NOMO-1 treated with DMSO at 0.1 percent for 48 hours (cell line): ENCODE measurements at regions not wholly inside any gene's neighbourhood (a gene's known extent, or its start where the extent isn't known, plus 50 kb on each side); places are given as distances from the start of the nearest gene placed in this dataset.

Experiments
- DNase-seq: peaks from one replicate; lab custom pipeline; 2025; ENCODE audit not compliant: unreplicated experiment; lab: John Stamatoyannopoulos, UW

DNA sequence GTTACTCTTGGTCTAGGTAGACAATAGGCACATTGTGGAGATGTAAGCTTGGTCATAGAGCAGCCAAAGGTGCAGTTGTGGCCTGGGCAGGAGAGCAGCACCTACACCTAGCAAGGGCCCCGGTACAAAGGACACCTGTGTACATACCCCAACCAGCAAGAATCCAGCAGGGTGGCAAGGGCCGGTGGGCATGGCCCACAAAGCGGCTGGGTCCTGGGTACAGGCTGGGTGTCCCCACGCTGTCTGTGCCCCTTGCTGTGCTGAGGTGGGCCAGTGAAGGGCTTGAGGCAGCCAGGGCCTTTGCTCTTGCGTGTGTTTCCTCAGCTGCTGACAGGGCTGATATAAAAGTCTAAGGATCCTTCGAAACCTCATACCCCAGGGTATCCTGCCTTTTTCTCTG is 501.8 kb downstream of the EIPR1 start:
- DNase-seq, result no peak

DNA sequence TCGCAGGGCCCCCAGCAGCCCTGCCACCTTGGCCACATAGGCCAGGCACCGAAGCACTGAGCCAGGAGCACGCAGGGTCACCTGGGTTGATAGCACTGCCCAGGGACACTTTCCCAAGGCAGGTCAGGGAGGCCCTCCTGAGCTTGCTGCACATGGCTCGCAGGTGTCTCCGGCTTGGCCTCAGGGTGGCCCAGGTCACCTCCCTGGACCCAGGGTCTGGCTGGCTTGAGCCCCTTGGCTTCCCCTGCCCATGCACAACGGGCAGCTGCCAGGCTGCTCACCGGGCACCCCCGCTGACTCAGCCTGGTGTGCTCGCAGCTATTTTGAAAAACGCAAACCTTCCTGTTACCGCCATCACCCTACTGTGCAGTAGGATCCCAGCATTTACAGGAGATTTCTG is 502.3 kb downstream of the EIPR1 start:
- no peak for DNase-seq

DNA sequence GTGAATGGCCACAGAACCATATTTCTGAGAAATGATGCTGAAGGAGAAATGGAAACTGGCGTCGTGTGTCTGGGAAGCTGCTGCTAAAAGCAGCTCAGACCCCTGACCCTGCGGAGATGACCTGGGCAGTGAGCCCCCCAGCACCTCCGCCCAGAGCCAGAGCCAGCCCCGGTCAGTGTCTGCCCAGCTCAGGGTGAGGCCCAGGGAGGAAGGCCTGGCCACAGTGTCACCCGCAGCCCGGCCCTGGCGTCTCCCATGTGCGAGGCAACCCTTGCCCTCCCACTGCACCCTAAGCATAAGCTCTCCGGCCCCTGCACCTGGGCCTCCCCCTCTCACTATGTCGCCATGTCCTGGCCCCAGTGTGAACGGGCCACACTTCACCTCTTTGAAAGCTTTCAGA is 502.8 kb downstream of the EIPR1 start:
- DNase-seq, result no peak

DNA sequence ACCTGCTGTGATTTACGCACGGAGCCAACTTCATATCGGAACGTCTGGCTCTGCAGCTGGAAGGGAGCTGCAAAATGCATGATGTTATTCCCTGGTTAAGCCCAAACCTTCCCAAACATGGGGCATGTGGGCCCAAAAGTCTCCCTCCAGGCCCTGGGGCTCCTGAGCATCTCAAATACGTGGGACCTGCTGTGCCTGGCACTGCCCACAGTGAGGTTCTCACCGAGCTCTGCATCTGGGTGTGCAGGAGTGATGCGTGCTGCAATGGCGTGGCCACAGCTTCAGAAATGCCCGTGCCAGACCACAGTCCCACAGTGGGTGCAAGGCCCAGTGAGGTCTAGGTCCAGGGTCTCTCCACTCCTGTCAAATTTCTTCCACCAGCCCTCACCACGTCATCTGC is 503.3 kb downstream of the EIPR1 start:
- DNase-seq, result no peak

DNA sequence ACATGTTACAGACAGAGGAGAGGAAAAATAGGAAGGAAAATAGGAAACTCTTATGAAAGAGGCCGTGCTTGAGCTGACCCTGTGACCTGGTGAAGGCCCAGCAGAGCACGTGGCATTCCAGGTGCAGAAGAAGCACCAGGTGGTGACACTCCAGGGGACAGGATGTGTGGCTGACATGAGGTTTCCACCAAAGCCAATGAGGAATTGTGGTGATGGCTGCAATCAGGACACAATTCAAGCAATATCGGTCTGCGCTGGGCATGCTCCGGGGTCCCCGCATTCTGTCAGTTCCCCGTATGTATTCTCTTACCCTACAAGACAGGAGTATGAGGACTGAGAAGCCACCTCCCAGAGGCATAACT is 504.2 kb downstream of the EIPR1 start:
- DNase-seq, result no peak

DNA sequence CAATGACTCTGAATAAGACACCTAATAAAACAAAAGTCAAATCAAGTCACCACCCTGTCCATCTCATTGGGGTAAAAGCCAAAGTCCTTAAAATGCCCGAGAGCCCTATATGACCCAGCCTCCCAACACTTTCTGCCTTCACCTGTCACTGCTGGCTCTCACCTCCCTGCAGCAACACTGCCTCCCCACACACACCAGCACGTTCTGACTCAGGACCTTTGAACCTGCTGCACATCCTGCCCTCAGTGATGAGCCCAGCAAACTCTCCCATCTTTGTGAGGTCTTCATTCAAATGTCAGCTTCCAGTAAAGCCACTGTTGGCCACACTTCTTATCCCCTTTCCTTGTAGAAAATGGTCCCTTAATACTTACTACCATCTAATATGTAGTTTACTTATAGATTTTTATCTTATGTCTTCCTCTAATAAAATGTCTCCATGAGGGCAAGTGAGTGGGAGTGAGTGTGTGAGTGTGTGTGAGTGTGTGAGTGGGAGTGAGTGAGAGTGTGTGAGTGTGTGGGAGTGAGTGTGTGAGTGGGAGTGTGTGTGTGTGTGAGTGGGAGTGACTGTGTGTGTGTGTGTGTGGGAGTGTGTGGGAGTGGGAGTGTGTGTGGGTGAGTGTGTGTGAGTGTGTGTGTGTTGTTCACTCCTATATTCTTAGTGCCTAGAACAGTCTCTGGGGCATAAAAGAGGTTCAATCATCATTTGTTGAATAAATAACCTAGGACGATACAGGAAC is 504.7 kb downstream of the EIPR1 start:
- no peak for DNase-seq

DNA sequence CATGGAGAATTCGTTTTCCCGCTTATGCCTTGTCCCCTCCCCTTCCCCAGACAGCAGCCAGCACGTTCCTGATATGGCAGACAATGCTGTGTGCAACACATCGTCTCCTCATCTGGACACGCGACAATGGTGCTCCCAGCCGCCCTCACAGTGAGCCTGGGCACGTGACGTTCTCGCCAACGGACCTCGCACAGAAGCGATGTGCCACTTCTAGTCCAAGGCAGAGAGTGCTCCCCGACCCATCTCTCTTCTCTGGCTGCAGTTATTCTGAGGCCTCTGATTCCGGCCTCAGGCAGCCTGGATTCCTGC is 505.4 kb downstream of the EIPR1 start:
- DNase-seq, result no peak

DNA sequence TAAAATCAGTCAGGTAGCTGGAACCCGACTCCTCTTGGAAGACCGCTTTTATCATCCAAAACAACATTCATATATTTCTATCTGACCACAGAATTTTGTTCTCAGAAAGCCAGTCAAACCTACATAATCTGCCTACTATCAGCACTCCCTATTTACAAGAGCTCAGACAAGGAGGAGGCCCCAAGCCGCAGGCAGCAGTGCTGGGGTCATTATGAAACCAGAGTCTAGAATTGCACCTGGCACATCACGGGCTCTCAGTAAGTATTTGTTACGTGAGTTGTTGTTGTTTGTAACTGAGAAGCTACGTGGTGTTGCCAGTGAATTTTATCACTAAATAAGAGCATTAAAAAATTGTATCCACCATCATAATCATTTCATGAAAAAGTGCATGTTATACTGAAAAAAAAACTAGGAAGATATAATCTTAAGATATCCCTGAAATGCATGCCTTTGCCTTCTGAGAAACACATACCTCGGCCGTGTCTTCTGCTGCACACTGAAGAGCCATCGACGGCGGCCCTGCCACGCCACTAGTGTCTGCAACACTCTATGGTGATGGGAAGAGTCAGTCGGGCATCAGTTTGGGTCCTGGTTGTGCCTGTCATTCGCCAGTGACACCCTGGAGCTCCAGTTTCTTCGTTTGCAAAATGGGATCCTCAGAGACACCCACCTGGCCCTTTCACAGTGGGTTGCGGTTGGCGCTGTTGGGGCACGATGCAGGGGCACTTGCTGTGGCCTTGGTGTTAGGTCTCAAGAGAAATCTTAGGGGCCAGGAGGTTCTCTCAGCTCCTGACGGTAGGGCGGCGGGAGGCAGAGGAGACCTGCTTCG is 505.9 kb downstream of the EIPR1 start:
- DNase-seq, result no peak

DNA sequence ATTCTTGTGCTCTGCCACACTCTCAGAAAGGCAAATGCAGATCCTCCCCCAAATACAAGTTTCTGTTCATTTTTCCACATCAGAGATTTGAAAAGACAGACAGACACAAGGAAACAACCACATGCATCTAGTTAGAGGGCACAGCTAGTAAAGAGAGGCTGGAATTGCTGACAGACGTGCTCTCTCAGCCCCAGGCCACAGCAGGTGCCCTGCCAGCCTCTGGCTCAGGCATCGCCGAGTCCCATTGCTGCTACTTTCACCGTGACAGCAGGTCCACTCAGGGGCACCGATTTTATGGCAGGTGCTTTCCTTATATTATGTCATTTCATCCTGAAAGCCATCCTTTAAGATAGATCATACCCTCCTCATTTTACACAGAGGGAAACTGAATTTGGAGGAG is 507.5 kb downstream of the EIPR1 start:
- DNase-seq, result no peak

DNA sequence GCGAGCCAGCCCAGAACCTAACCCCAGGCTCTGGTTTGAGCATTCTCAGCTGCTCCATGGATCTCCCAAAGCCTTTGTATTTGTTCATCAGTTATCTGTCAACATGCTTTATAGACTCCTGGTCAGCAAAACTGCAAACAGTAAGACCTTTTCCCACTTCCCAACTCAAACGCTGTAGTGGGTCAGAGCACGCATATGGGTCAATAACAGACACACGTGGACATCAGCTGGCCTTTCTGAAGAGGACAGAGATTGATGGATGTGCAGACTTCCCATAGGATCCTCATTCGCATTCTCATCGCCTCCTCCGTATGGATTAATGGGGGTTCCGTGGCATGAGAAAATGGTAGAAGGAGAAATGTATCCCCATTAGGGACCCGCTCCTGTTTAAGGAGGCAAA is 508.1 kb downstream of the EIPR1 start:
- DNase-seq, result no peak

DNA sequence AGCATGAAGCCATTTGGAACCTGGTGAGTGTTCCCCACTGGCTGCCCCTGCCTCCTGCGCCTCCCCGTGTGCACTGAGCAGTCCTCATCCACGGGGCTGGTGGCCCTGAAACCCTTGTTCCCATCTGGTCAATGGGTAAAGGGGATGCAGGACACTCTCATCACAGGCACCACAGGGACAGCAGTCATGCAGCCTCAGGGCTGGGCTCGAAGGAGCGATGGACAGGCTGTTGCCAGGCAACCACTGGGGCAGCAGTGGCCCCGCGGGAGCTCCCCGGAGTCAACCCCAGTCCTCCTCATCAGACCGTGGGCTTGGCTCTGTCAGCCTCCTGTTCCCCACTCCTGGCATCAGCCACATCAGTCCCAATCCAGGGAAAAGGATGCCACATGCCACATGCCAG is 509.5 kb downstream of the EIPR1 start:
- no peak for DNase-seq

DNA sequence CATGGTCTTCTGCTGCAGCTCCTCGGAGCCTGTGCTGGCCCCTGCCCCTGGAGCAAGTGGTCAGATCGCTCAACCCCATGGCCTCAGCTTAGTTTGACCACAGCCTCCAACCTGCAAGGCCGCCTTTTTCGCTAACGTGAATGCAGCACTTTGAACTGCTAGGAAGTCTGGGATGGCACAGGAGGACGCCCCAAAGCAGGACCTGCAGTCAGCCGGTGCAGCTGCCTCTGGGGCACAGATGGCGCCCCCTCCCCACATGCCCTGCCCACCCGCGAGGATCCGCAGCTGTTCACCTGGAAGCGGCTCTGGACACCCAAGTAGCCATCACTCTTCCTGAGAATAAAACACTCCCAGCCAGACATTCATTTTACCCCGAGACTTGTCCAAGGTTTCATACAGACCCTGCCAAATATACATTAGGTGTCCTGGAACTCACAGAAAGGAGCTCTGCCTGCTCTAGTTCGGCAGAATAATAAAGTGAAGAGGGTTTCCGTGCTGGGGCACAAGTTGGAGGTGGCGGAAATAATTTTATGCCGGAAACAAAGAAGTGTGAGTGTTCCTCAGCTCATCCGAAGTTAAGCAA is 510.1 kb downstream of the EIPR1 start:
- no peak for DNase-seq

DNA sequence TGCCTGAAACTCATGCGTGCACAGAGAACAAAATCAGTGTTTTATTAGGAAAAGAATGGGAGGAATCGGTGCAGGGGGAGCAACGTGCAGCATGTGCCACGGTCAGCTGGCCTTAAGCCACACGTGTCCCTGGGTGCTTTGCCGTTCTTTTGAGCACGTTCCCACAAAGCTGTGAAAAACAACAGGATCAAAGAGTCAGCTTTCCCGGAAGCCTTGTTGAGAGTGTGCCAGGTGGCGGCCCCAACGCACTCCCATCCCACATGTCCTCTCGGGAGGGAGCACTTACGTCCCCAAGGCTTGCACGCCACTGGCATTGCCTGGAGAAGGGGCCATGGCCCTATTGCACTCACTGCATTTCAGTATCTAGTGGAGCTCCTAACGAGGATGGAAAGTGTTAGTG is 511.2 kb downstream of the EIPR1 start:
- DNase-seq, result no peak

DNA sequence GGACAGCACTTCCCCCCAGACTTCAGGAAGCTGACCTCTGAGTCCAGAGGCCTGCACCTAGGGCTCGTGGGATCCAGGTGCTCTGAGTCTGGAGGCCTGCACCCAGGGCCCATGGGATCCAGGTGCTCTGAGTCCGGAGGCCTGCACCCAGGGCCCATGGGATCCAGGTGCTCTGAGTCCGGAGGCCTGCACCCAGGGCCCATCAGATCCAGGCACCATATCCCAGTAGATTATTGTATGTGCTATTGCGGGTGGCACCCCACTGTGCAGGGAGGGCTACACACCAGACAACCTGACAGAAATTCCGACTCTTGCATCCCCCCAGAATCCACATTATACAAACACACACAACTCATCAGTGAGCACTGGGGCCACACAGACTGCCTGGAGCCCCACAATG is 515.2 kb downstream of the EIPR1 start:
- DNase-seq, result no peak

DNA sequence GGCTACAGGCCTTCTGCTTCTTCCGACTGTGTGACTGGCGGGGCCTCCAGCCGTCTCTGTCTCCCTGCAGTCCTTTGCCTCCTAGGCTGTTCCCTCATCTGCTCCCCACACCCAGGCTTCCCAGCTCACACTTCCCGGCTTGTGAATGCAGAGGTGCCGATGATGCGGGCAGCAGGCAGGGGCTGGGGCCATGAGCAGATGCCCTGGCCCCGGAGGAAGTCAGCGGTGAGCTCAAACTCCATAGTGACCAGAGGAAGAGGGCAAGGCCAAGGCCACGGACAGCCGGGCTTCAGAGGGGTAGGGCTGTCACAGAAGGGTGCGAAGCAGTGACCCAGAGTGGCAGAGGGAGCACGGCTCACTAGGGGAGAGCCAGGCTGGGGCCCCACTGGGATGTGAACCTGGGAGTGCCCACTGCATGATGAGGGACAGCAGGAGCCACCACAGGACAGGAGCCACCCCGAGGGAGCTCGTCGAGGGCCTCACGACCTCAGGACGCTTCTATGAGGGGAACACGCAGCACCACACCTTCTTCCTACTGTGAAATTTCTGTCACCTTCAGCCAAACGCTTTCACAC is 515.9 kb downstream of the EIPR1 start:
- DNase-seq, result no peak

DNA sequence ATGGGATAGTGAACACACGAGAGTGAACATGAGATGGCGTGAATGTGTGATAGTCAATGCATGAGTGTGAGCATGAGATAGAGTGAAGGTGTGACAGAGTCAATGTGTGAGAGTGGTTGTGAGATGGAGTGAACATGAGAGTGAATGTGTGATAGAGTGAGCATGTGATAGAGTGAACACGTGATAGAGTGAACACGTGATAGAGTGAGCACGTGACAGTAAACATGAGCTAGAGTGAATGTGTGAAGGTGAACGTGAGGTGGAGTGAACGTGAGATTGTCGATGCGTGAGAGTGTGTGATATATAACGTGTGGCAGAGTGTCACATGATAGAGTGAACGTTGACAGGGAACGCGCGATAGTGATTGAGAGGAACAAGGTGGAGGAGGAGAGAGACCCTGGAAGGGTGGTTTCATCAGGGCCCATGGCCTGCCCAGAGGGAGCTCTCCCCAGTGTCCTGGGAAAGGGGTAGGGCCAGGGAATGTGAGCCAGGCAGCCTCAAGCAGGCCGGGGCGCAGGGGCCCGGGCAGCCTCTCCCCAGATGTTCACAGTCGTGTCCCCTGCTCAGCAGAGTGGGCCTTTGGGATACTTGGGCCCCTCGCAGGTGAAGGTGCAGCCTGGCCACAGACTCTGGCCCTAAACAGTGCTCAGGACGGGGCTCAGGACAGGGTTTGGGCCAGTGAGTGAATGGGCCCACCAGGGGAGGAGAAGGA is 516.9 kb downstream of the EIPR1 start:
- DNase-seq, result no peak

DNA sequence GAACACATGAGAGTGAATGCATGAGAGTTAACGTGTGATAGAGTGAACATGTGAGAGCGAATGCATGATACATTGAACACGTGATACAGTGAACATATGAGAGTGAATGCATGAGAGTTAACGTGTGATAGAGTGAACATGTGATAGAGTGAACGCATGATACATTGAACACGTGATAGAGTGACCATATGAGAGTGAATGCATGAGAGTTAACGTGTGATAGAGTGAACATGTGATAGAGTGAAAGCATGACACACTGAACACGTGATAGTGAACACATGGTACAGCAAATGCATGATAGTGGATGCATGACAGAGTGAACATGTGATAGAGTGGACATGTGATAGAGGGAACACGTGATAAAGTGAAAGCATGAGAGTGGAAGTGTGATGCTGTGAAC is 517.9 kb downstream of the EIPR1 start:
- DNase-seq, result no peak

DNA sequence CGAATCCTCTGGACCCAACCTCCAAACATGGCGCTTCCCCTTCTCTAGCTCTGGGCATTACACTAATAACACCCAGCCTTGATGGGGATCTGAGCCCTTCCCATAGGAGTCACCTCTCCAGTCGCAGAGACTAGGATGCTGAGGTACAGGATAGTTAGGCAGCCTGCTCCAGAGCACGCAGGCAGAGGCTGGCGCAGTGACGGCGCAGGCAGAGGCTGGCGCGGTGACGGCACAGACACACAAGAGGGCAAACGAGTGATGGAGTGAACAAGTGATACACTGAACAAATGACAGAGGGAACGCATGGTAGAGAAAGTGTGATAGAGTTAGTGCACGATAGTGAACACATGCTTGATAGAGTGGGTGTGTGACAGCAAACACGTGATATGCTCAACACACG is 518.5 kb downstream of the EIPR1 start:
- DNase-seq, result no peak

DNA sequence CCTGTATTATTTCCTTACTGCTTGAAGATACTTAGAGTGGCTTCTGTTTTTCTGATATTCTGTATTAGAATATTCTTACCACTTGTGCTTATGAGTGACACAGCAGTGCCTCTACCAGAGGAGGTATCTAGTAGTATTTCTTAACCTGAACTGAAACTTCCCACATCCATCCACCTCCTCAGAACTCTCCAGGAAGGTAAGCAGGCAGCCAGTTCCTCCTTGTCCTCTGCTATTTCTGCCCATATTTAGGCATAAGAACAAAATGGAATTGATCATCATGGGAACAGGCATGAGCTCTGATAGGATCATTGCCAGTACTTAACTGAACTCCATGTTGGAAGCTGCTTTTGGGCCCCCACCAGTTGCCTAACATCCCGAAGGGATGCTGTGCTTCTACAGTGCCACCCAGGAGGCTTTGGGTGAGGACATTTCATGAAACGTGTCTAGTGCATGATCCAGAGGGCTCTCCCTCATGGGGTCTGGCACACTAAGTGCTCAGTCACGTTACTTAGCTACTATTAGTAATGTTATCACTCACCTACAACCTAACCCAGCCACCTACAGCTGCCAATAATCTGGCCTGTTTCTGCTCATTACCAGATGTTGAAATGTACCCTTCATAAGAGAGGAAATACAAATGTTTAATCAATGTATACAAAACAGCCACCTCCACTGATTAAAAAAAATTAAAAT is 520.7 kb downstream of the EIPR1 start:
- DNase-seq, result no peak

DNA sequence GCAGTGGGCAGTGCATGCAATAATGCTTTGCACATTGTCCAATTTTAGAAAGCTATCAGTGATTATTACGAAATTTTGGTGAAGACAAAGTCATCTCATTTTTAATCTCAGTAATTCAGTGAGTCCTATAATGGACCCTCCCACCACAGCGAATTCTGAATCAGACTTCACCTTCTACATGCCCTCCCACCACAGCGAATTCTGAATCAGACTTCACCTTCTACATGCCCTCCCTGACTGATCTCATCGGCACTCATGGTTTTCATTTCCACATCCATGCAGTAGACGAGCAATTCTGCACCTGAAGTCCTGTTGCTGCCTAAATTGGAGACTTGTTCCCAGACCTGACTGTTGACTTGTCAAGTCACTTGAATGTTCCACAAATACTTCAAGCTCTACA is 522.3 kb downstream of the EIPR1 start:
- DNase-seq, result no peak

DNA sequence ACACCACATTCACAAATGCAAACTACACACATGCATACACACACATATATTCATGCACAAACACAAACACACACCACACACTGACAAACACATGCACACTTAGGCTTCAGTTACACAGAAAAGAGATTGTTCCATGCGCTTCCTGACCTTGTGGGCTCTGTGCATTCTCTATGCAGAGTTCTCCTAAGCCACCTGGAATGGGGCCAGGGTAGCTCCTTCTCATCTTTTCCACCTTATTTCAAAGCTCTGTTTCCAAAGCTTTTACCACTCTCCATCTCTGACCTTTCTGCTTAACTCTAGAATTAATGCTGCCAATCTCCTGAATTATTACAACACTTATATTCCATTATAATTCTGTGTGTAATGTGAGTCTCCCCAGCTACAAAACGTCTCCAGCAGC is 522.3 kb upstream of the MYT1L start:
- no peak for DNase-seq
